ENCODE measurements at regions not wholly inside any gene's neighbourhood (a gene's known extent, or its start where the extent isn't known, plus 50 kb on each side); places are given as distances from the start of the nearest gene placed in this dataset.

DNA sequence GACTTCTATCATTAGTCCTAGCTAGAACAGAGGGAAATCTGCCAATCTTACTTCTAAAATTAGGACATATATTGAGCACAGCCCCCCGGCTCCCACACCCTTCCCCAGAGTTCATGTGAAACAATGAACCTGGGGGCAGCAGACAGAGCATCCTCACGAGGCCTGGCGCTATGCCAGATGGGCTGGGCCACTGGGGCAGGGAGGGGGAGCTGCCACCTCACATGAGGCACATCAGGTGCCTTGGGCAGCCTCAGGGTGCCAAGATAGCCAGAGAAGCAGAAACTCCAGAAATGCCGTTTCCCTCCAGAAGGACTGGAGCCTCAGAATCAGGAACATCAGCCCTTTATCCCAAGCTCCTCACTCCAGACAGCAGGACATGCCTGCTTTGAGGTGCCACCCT, 92.8 kb upstream of the LANCL2 start:
- Histone ChIP-seq H3K9me3 (ENCODE audit: control insufficient read depth, insufficient read depth, low read length) (no peaks in the 10 kb centered on the region), H3K4me3 (ENCODE audit: low read depth, low read length) (no peak overlapping the region), H3K27me3 (ENCODE audit: control insufficient read depth, insufficient read depth, low read length) (peaks cover 44% of the 10 kb centered on the region), H3K27ac (ENCODE audit: low read depth, low read length) (no peak overlapping the region)
- ChIA-PET CTCF (interaction anchor here (0.6 to 10.9 kb wide), 5 partner anchors 9 to 501 kb away, joined by 3 to 177 read pairs (median 6); no protein-coding TSS in a partner anchor), POLR2A (no interaction called here)
- DNase-seq (ENCODE audit: low read depth, low spot score) = no peak
- TF ChIP-seq, protein P1, sequence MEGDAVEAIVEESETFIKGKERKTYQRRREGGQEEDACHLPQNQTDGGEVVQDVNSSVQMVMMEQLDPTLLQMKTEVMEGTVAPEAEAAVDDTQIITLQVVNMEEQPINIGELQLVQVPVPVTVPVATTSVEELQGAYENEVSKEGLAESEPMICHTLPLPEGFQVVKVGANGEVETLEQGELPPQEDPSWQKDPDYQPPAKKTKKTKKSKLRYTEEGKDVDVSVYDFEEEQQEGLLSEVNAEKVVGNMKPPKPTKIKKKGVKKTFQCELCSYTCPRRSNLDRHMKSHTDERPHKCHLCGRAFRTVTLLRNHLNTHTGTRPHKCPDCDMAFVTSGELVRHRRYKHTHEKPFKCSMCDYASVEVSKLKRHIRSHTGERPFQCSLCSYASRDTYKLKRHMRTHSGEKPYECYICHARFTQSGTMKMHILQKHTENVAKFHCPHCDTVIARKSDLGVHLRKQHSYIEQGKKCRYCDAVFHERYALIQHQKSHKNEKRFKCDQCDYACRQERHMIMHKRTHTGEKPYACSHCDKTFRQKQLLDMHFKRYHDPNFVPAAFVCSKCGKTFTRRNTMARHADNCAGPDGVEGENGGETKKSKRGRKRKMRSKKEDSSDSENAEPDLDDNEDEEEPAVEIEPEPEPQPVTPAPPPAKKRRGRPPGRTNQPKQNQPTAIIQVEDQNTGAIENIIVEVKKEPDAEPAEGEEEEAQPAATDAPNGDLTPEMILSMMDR (IDR thresholded peaks at IDR 0.05; ENCODE audit: low read depth, low read length) = no peak

DNA sequence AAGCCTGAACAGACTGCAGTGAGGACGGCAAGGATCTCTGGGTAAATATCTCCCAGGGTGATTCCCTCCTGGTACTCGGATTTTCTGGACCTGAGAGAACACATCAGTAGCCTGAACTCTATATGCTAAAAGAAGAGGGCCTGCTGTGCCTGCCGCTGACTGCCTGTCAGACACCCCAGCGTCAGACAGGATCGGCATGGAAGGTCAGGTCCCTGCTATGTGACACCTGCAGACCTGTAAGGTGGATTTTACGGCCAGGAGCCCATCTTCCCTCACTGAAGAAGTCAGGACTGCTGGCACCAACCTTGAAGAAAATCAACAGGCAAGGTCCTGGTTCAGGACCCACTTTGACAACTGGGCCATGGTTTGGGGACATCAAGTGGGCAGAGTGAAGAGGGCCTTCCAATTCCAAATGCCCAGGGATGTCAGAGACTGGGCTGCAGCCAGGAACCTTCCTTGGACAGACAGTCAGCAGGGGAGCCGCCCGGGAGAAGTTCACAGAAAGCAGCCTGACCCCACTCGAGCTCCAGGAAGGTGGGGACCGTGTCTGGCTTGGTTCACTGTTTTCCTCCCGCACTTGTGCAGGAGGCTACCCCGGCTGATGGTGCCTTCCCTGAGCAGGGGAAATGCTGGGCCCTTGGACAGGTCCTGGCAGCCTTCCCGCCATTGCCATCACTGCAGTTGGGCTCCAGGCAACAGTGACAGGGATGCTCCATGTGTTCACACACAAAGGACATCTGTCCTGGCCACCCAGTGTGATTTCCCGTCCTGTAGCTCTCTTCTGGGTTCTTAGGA, 91.8 kb upstream of the LANCL2 start:
- Histone ChIP-seq H3K9me3 (ENCODE audit: control insufficient read depth, insufficient read depth, low read length) (no peaks in the 10 kb centered on the region), H3K27me3 (ENCODE audit: control insufficient read depth, insufficient read depth, low read length) (peaks cover 45% of the 10 kb centered on the region), H3K4me3 (ENCODE audit: low read depth, low read length) (no peak overlapping the region), H3K27ac (ENCODE audit: low read depth, low read length) (no peak overlapping the region)
- DNase-seq (ENCODE audit: low read depth, low spot score) = no peak
- TF ChIP-seq, protein P1 (IDR thresholded peaks at IDR 0.05; ENCODE audit: low read depth, low read length) = no peak
- POLR2A ChIA-PET = no interaction called here
- CTCF ChIA-PET = interaction anchor here (0.5 to 10.9 kb wide), 6 partner anchors 8 to 1307 kb away, joined by 3 to 177 read pairs (median 7); no protein-coding TSS in a partner anchor

DNA sequence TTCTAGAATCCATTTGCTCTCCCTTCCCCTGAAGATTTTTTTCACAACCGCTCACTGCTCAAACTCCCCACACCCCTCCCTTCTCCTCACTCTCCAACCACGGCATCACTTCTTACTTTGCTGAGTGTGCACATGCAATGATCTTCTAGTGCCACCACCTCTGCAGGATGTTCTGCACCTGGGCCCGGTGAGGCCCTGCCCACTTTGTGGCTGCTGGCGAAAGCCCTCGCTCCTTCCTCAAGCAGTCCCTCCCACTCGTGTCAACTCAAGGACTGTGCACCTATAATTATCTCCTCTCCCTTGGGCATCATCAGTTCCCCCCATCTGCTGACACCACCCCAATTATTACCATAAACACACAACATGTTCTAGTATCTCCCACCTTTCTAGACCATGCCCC, 91.0 kb upstream of the LANCL2 start:
- H3K4me3 ChIP-seq (ENCODE audit: low read depth, low read length) = no peak overlapping the region
- H3K27me3 ChIP-seq (ENCODE audit: control insufficient read depth, insufficient read depth, low read length) = peaks cover 46% of the 10 kb centered on the region
- ChIA-PET CTCF (interaction anchor here (1.8 to 10.9 kb wide), 2 partner anchors 141 to 503 kb away, joined by 8 to 177 read pairs; no protein-coding TSS in a partner anchor), POLR2A (no interaction called here)
- TF ChIP-seq, protein P1 (IDR thresholded peaks at IDR 0.05; ENCODE audit: low read depth, low read length) = no peak
- no peak overlapping the region for H3K27ac ChIP-seq (ENCODE audit: low read depth, low read length)
- DNase-seq (ENCODE audit: low read depth, low spot score) = no peak
- H3K9me3 ChIP-seq (ENCODE audit: control insufficient read depth, insufficient read depth, low read length) = no peaks in the 10 kb centered on the region

DNA sequence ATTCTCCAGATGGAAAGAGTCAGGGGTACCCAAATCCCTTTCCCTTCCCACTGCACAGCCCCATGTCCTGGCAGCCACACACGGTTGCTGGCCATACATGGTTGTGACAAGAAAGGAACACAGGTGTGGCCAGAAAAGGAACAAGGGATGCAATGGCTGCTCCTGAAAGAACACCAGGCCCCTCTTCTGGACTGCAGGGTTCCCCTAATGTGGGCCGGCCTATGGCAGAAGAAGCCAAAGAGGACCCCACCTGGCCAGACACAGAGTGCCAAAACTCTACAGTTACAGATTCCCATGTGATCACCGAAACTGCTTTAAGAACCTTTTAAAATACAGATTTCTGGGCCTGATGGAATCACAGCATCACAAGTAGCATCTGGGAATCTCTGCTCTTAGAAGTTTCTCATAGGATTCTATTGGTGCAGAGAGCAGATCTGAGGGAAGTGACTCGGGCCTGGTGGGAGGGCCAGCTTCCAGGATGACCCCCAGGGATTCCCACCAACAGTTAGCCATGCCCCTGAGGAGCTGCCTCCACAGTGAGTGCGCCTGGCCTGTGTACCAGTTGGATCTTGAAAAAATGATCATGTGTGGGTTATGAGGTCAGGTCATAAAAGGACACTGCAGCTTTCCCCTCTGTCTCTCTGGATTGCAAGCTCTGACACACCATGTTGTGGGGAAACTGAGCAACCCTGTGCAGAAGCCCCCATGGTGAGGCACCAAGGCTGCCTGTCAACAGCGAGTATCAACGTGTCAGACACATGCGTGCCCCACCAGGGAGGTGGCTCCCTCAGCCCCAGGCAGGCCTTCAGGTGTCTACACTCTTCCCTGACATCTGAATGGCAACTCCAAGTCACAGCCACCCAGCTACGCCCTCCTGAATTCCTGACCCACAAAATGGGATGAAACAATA, 89.6 kb upstream of the LANCL2 start:
- TF ChIP-seq, protein P1 (IDR thresholded peaks at IDR 0.05; ENCODE audit: low read depth, low read length) = no peak
- no peak overlapping the region for H3K27ac ChIP-seq (ENCODE audit: low read depth, low read length)
- H3K4me3 ChIP-seq (ENCODE audit: low read depth, low read length) = no peak overlapping the region
- ChIA-PET POLR2A (no interaction called here), CTCF (interaction anchor here (0.7 to 14.4 kb wide), 5 partner anchors 139 to 689 kb away, joined by 3 to 204 read pairs (median 29); partner anchors contain the start of gene NIPSNAP2)
- peaks cover 44% of the 10 kb centered on the region for H3K27me3 ChIP-seq (ENCODE audit: control insufficient read depth, insufficient read depth, low read length)
- H3K9me3 ChIP-seq (ENCODE audit: control insufficient read depth, insufficient read depth, low read length) = no peaks in the 10 kb centered on the region
- no peak for DNase-seq (ENCODE audit: low read depth, low spot score)
